CD14-positive monocyte (primary cell): ENCODE measurements at regions not wholly inside any gene's neighbourhood (a gene's known extent, or its start where the extent isn't known, plus 50 kb on each side); places are given as distances from the start of the nearest gene placed in this dataset.

ENCODE experiments used
- DNase-seq, 3 donors: peaks; one replicate each; pipeline ENCODE4 v3.0.0-alpha.2; 2011 to 2022
- H2AFZ ChIP-seq: 2 replicates; pipeline ENCODE4 v1.6.0; 2012; ENCODE audit warnings: mild to moderate bottlenecking, low read depth, low read length, inconsistent platforms; ENCODE audit not compliant: insufficient read depth, poor library complexity, severe bottlenecking
- H3K27ac ChIP-seq, 2 donors: 1 replicate in 1 of 2; 2 replicates in 1 of 2; pipeline ENCODE4 v1.5.1; 2012 to 2013; ENCODE audit warnings: low read length in 2 of 2, control low read depth in 1 of 2, inconsistent platforms in 1 of 2, low read depth in 1 of 2, mild to moderate bottlenecking in 1 of 2
- H3K27me3 ChIP-seq, 2 donors: one replicate each; pipeline versions ENCODE4 v1.6.0 to v1.6.1; 2011 to 2013; ENCODE audit warnings: low read length in 2 of 2; ENCODE audit not compliant: control insufficient read depth in 2 of 2, insufficient read depth in 2 of 2
- H3K36me3 ChIP-seq, 2 donors: replicated peaks in 1 of 2; 1 replicate in 1 of 2; 2 replicates in 1 of 2; pipeline versions ENCODE4 v1.5.1 to v1.6.1; 2012 to 2013; ENCODE audit warnings: low read length in 2 of 2, control low read depth in 1 of 2, inconsistent platforms in 1 of 2, mild to moderate bottlenecking in 1 of 2; ENCODE audit not compliant: insufficient read depth in 2 of 2, control insufficient read depth in 1 of 2
- H3K4me1 ChIP-seq, 2 donors: 1 replicate in 1 of 2; 2 replicates in 1 of 2; pipeline versions ENCODE4 v1.5.1 to v1.6.1; 2012 to 2013; ENCODE audit warnings: low read length in 2 of 2, control low read depth in 1 of 2, inconsistent platforms in 1 of 2, mild to moderate bottlenecking in 1 of 2, moderate library complexity in 1 of 2; ENCODE audit not compliant: insufficient read depth in 2 of 2, control insufficient read depth in 1 of 2
- H3K4me2 ChIP-seq: replicated peaks from 2 replicates; pipeline ENCODE3; 2012; ENCODE audit warnings: low read length, moderate library complexity, mild to moderate bottlenecking; ENCODE audit not compliant: poor library complexity, severe bottlenecking; ENCODE audit errors: extremely low read depth
- H3K4me3 ChIP-seq, 3 experiments: fragments of 200-600 bp in 1 of 3; sonication (generic) in 1 of 3; replicated peaks in 1 of 3; 1 replicate in 2 of 3; 2 replicates in 1 of 3; pipeline ENCODE4 v1.5.1; 2011 to 2013; ENCODE audit warnings: low read length in 3 of 3, mild to moderate bottlenecking in 3 of 3, control low read depth in 2 of 3, low read depth in 2 of 3, inconsistent platforms in 1 of 3, moderate library complexity in 1 of 3
- H3K79me2 ChIP-seq: 2 replicates; pipeline ENCODE4 v1.6.0; 2012; ENCODE audit warnings: mild to moderate bottlenecking, control low read depth, inconsistent platforms, low read length, moderate library complexity; ENCODE audit not compliant: insufficient read depth
- H3K9ac ChIP-seq: 2 replicates; pipeline ENCODE4 v1.6.0; 2017; ENCODE audit warnings: low read length, mild to moderate bottlenecking; ENCODE audit not compliant: insufficient read depth, poor library complexity, severe bottlenecking
- H3K9me3 ChIP-seq, 2 donors: replicated peaks in 1 of 2; 1 replicate in 1 of 2; 2 replicates in 1 of 2; pipeline versions ENCODE4 v1.5.1 to v1.6.1; 2012 to 2013; ENCODE audit warnings: low read length in 2 of 2, control low read depth in 1 of 2; ENCODE audit not compliant: control insufficient read depth in 1 of 2, insufficient read depth in 1 of 2
- H4K20me1 ChIP-seq: 2 replicates; pipeline ENCODE4 v1.6.0; 2012; ENCODE audit warnings: mild to moderate bottlenecking, low read length, control low read depth, moderate library complexity; ENCODE audit not compliant: insufficient read depth
- H3K27ac Mint-ChIP-seq, 7 donors: one replicate each; pipeline ENCODE4 v1.8.0; 2020; ENCODE audit warnings: mild to moderate bottlenecking in 7 of 7, mixed read lengths in 7 of 7, moderate library complexity in 6 of 7, inconsistent platforms in 2 of 7
- H3K27me3 Mint-ChIP-seq, 3 donors: one replicate each; pipeline ENCODE4 v1.8.0; 2021 to 2022; ENCODE audit warnings: low read depth in 3 of 3, mild to moderate bottlenecking in 3 of 3, mixed read lengths in 3 of 3, moderate library complexity in 3 of 3, inconsistent platforms in 1 of 3
- H3K36me3 Mint-ChIP-seq, 2 donors: one replicate each; pipeline ENCODE4 v1.8.0; 2020; ENCODE audit warnings: mixed read lengths in 2 of 2, inconsistent platforms in 1 of 2, mild to moderate bottlenecking in 1 of 2
- H3K4me1 Mint-ChIP-seq: one replicate; pipeline ENCODE4 v1.8.0; 2020; ENCODE audit warnings: mild to moderate bottlenecking, mixed read lengths
- H3K4me3 Mint-ChIP-seq, 2 donors: one replicate each; pipeline ENCODE4 v1.8.0; 2020; ENCODE audit warnings: mild to moderate bottlenecking in 2 of 2, mixed read lengths in 2 of 2, moderate library complexity in 1 of 2
- H3K9me3 Mint-ChIP-seq, 7 donors: one replicate each; pipeline ENCODE4 v1.8.0; 2020 to 2022; ENCODE audit warnings: mixed read lengths in 7 of 7, mild to moderate bottlenecking in 6 of 7, moderate library complexity in 6 of 7, inconsistent platforms in 2 of 7
- WGBS: methylation state at CpG from one replicate; pipeline ENCODE4 v1.1.5; 2013; ENCODE audit warnings: missing lambda C conversion rate; ENCODE audit not compliant: insufficient coverage; 5-methylcytosine and 5-hydroxymethylcytosine counted together
- intact Hi-C, 2 donors: fragments of 100-400 bp; cut with micrococcal nuclease; formaldehyde crosslinking; loops; one replicate each; pipeline versions ENCODE4 v1.15.0 to v1.15.1; 2023
- TF ChIP-seq, protein P1 (sequence below): fragments of 200-600 bp; IDR thresholded peaks from one replicate; pipeline ENCODE4 v1.8.0; 2022; ENCODE audit warnings: antibody characterized with exemption, mild to moderate bottlenecking

DNA sequence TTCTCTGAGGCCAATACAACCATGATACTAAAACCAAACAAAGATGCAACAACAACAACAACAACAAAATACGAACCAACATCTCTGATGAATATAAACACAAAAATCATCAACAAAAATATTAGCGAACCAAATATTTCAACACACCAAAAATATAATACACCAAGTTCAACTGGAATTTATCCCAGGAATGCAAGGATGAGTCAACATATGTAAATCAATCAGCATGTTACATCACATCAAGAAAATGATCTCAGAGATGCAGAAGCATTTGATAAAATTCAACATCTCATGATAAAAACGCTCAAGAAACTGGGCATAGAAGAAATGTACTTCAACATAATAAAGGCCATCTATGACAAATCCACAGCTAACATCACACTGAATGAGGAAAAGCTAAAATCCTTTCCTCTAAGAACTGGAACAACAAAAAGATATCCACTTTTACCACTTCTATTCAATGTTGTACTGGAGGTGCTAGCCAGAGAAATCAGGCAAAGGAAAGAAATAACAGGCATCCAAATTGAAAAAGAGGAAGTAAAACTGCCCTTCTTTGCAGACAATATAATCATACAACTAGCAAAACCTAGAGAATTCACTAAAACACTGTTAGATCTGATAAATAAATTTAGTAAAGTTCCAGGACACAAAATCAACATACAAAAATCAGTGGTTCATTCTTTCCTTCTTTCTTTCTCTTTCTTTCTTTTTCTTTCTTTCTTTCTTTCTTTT is 2448.7 kb upstream of the PCDH20 start:
- no peak overlapping the region for H2AFZ ChIP-seq
- intact Hi-C loops: no loop called here
- H3K4me3 ChIP-seq: no peak overlapping the region
- no peak overlapping the region for H3K9ac ChIP-seq
- peaks cover 0 to 3% (median 1%) of the 10 kb centered on the region in 3 donors for H3K27me3 Mint-ChIP-seq
- H3K9me3 ChIP-seq: peaks cover 10 to 14% of the 10 kb centered on the region in 2 donors
- H3K4me2 ChIP-seq: no peak overlapping the region
- TF ChIP-seq, protein P1, sequence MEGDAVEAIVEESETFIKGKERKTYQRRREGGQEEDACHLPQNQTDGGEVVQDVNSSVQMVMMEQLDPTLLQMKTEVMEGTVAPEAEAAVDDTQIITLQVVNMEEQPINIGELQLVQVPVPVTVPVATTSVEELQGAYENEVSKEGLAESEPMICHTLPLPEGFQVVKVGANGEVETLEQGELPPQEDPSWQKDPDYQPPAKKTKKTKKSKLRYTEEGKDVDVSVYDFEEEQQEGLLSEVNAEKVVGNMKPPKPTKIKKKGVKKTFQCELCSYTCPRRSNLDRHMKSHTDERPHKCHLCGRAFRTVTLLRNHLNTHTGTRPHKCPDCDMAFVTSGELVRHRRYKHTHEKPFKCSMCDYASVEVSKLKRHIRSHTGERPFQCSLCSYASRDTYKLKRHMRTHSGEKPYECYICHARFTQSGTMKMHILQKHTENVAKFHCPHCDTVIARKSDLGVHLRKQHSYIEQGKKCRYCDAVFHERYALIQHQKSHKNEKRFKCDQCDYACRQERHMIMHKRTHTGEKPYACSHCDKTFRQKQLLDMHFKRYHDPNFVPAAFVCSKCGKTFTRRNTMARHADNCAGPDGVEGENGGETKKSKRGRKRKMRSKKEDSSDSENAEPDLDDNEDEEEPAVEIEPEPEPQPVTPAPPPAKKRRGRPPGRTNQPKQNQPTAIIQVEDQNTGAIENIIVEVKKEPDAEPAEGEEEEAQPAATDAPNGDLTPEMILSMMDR: no peak
- H3K4me1 Mint-ChIP-seq: no peaks in the 10 kb centered on the region
- H3K79me2 ChIP-seq: no peaks in the 10 kb centered on the region
- WGBS: 90% methylated on average over 2 of the region's 3 CpGs
- no peaks in the 10 kb centered on the region for H4K20me1 ChIP-seq
- H3K4me1 ChIP-seq: no peaks in the 10 kb centered on the region
- no peak overlapping the region for H3K27ac ChIP-seq
- H3K27ac Mint-ChIP-seq: no peak overlapping the region
- H3K36me3 ChIP-seq: no peaks in the 10 kb centered on the region
- H3K9me3 Mint-ChIP-seq: peaks cover 0 to 17% (median 3%) of the 10 kb centered on the region in 7 donors
- DNase-seq: no peak
- H3K27me3 ChIP-seq: no peaks in the 10 kb centered on the region
- no peak overlapping the region for H3K4me3 Mint-ChIP-seq
- no peaks in the 10 kb centered on the region for H3K36me3 Mint-ChIP-seq

DNA sequence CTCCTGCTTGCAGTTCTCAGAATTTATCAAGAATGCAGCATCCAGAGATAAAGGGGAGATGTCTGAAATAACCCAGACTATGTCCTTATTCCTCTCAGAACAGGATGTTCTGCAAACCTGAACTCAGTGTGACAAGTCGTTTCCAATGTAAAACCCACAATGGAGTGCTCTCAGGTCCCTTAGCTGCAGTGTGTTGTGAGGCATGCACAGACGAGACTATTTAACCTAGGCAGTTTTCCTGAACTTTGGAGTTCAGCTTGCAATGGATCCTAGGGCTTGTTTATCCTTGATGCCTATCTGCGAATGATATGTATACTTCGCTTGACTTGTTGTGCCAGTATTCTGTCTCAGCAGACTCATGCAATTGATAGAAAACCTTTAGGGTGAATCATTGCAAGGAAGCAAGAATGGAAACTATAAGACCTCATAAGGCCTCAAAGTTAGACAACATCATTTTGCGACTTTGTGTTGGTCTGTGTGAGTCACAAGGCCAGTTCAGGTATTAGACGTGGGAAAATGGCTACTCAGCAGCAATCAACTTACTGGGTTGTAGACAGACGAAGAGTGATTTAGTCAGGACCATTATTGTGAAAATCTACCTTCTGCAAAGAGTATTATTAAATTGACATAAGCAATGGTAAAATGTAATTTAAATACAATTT is 2439.9 kb upstream of the PCDH20 start:
- Histone ChIP-seq H3K9me3 (peaks cover 7 to 8% of the 10 kb centered on the region in 2 donors), H3K79me2 (no peaks in the 10 kb centered on the region), H3K4me1 (no peaks in the 10 kb centered on the region), H3K9ac (no peak overlapping the region), H3K27me3 (no peaks in the 10 kb centered on the region), H2AFZ (no peak overlapping the region), H3K4me2 (no peak overlapping the region), H3K4me3 (no peak overlapping the region), H3K27ac (no peak overlapping the region), H4K20me1 (no peaks in the 10 kb centered on the region), H3K36me3 (no peaks in the 10 kb centered on the region)
- H3K4me3 Mint-ChIP-seq: no peak overlapping the region
- no peaks in the 10 kb centered on the region for H3K27me3 Mint-ChIP-seq
- DNase-seq: no peak
- no peaks in the 10 kb centered on the region for H3K36me3 Mint-ChIP-seq
- TF ChIP-seq, protein P1: no peak
- H3K9me3 Mint-ChIP-seq: peaks cover 0 to 7% (median 0%) of the 10 kb centered on the region in 7 donors
- H3K4me1 Mint-ChIP-seq: no peaks in the 10 kb centered on the region
- WGBS: 76% methylated on average over 5 of the region's 7 CpGs
- H3K27ac Mint-ChIP-seq: no peak overlapping the region
- intact Hi-C loops: no loop called here
